IMR-90 (cell line): ENCODE measurements at regions not wholly inside any gene's neighbourhood (a gene's known extent, or its start where the extent isn't known, plus 50 kb on each side); places are given as distances from the start of the nearest gene placed in this dataset.

Experiments
- BHLHE40 ChIP-seq: fragments of 150-350 bp; IDR thresholded peaks from 2 replicates; pipeline ENCODE4 v1.6.1; 2016; ENCODE audit warnings: mild to moderate bottlenecking, low read depth, low read length
- MAFK ChIP-seq: IDR thresholded peaks from 2 replicates; pipeline ENCODE4 v1.6.1; 2012; ENCODE audit warnings: low read depth, low read length, improper control_type of control experiment
- MAZ ChIP-seq: IDR thresholded peaks from 2 replicates; pipeline ENCODE4 v1.6.1; 2012; ENCODE audit warnings: low read depth, mild to moderate bottlenecking, low read length, improper control_type of control experiment, moderate library complexity, borderline replicate concordance
- POLR2A ChIP-seq: IDR thresholded peaks from 2 replicates; pipeline ENCODE4 v1.6.1; 2012; ENCODE audit warnings: mild to moderate bottlenecking, low read depth, low read length
- RAD21 ChIP-seq: IDR thresholded peaks from 2 replicates; pipeline ENCODE4 v1.6.1; 2012; ENCODE audit warnings: low read length, improper control_type of control experiment
- SMC3 ChIP-seq: fragments of 150-350 bp; IDR thresholded peaks from 2 replicates; pipeline ENCODE4 v1.6.1; 2016; ENCODE audit warnings: low read depth, mild to moderate bottlenecking, antibody characterized with exemption, low read length, moderate library complexity
- USF2 ChIP-seq: fragments of 150-350 bp; IDR thresholded peaks from 2 replicates; pipeline ENCODE4 v1.6.1; 2017; ENCODE audit warnings: mild to moderate bottlenecking, antibody characterized with exemption, low read length, low read depth
- TF ChIP-seq, protein P1 (sequence below): fragments of 150-350 bp; IDR thresholded peaks from 2 replicates; pipeline ENCODE4 v1.6.1; 2016; ENCODE audit warnings: low read depth, mild to moderate bottlenecking, low read length, moderate library complexity, borderline replicate concordance
- TF ChIP-seq, protein P2 (sequence below): conservative IDR thresholded peaks from 2 replicates; pipeline ENCODE4 v1.5.1; 2012; ENCODE audit warnings: mild to moderate bottlenecking, low read depth, low read length, improper control_type of control experiment

DNA sequence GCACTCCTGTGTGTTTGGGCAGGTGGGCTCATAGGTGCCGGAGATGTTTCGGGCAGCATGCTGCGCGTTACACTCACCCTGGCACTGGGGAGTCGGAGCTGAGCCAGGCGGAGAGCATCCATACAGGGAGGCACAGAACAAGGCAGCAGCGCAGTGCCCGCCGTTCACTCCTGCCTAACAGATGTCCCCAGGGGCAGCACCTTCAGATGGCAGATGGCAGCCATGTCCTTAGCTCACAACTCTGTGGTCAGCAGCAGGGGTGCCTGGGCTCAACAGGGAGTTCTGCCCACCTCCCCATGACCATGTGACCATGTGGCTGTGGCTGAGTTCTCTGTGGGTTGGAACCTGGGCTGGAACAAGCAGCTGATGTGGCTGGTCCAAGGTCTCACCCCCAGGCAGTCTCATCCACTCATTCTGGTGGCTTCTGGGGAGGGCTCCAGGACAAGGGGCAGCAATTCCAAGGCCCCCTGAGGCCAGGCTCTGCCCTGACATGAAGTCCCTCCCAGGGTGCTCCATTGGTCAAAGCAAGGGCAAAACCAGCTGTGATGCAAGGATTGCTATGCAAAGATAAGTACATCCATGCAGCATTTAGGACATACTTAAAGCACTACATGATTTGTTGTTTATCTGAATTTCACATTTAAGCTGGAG lies 64.2 kb downstream of the MRPL36 start:
- TF ChIP-seq POLR2A, result no peak
- TF ChIP-seq, protein P1, sequence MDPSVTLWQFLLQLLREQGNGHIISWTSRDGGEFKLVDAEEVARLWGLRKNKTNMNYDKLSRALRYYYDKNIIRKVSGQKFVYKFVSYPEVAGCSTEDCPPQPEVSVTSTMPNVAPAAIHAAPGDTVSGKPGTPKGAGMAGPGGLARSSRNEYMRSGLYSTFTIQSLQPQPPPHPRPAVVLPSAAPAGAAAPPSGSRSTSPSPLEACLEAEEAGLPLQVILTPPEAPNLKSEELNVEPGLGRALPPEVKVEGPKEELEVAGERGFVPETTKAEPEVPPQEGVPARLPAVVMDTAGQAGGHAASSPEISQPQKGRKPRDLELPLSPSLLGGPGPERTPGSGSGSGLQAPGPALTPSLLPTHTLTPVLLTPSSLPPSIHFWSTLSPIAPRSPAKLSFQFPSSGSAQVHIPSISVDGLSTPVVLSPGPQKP, result no peak
- TF ChIP-seq SMC3, result no peak
- TF ChIP-seq, protein P2, sequence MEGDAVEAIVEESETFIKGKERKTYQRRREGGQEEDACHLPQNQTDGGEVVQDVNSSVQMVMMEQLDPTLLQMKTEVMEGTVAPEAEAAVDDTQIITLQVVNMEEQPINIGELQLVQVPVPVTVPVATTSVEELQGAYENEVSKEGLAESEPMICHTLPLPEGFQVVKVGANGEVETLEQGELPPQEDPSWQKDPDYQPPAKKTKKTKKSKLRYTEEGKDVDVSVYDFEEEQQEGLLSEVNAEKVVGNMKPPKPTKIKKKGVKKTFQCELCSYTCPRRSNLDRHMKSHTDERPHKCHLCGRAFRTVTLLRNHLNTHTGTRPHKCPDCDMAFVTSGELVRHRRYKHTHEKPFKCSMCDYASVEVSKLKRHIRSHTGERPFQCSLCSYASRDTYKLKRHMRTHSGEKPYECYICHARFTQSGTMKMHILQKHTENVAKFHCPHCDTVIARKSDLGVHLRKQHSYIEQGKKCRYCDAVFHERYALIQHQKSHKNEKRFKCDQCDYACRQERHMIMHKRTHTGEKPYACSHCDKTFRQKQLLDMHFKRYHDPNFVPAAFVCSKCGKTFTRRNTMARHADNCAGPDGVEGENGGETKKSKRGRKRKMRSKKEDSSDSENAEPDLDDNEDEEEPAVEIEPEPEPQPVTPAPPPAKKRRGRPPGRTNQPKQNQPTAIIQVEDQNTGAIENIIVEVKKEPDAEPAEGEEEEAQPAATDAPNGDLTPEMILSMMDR, result no peak
- no peak for TF ChIP-seq MAFK
- TF ChIP-seq RAD21, result no peak
- TF ChIP-seq USF2, result no peak
- TF ChIP-seq BHLHE40, result no peak
- TF ChIP-seq MAZ, result no peak
